Pancreas (tissue), 10 donors: ENCODE measurements at regions not wholly inside any gene's neighbourhood (a gene's known extent, or its start where the extent isn't known, plus 50 kb on each side); places are given as distances from the start of the nearest gene placed in this dataset.

Experiments used
- ATAC-seq, 4 donors: fragments of 200-7000 bp; cut with Tn5 transposase; one replicate each; pipeline versions ENCODE4 v1.8.0 to v1.9.1; 2020; ENCODE audit warnings: mild to moderate bottlenecking in 4 of 4, moderate library complexity in 4 of 4
- DNase-seq, 6 donors: peaks; one replicate each; pipeline ENCODE4 v3.0.0-alpha.2; 2020
- FAIRE-seq: peaks from 2 replicates; lab custom pipeline; 2012; peaks lifted over from hg19 to GRCh38; lab: Jason Lieb, UNC
- H3K27ac ChIP-seq, 4 donors: fragments of 200-600 bp; sonication (generic); 1 replicate in 3 of 4; 2 replicates in 1 of 4; pipeline versions ENCODE4 v1.5.0 to v1.8.0; 2020
- H3K27me3 ChIP-seq, 4 donors: fragments of 200-600 bp; one replicate each; pipeline ENCODE4 v1.8.0; 2021
- H3K36me3 ChIP-seq, 3 donors: fragments of 200-600 bp; sonication (generic) in 1 of 3; one replicate each; pipeline versions ENCODE4 v1.5.0 to v1.8.0; 2020 to 2021
- H3K4me1 ChIP-seq, 3 donors: fragments of 200-600 bp; one replicate each; pipeline ENCODE4 v1.8.0; 2021
- H3K4me3 ChIP-seq, 4 donors: fragments of 200-600 bp; sonication (generic) in 2 of 4; one replicate each; pipeline versions ENCODE4 v1.5.0 to v1.8.0; 2020 to 2021
- H3K9me3 ChIP-seq, 4 donors: fragments of 200-600 bp; one replicate each; pipeline ENCODE4 v1.8.0; 2021
- CTCF ChIP-seq, 4 donors: fragments of 200-600 bp; sonication (generic) in 3 of 4; IDR thresholded peaks; one replicate each; pipeline versions ENCODE4 v1.5.0 to v1.8.0; 2021; ENCODE audit warnings: antibody characterized with exemption in 4 of 4
- WGBS, 2 donors: extraction: QIAGEN DNeasy Blood & Tissue Kit; methylation state at CpG; one replicate each; pipeline ENCODE4 v1.1.7; 2013; 5-methylcytosine and 5-hydroxymethylcytosine counted together
- intact Hi-C, 3 donors: fragments of 100-400 bp; cut with DNase I; formaldehyde crosslinking; loops; one replicate each; pipeline versions ENCODE4 v1.11.1 to v1.14.2; 2022
- donor health status: healthy with polysubstance abuse.
- donor health status: DM: no; HTN: no; CAD: no; lungs with moderate emphysema.
- donor health status: DM: no; HTN: no; CAD: no.
- donor health status: control.
- donor health status: control.
- donor health status: Bipolar disorder and iron deficiency.
- donor health status: DM: yes; HTN: yes; CAD: no.
- donor health status: DM: no; HTN: no; CAD: no.
- donor health status: DM: no; HTN: no; CAD: no.
- donor health status: DM: yes; HTN: yes; CAD: no.

- no peaks in the 10 kb centered on the region for H3K27me3 ChIP-seq
- FAIRE-seq (no peak), DNase-seq (no peak), ATAC-seq (no peak)
- H3K4me3 ChIP-seq, result no peak overlapping the region
- 87 to 92% methylated on average over 8 of the region's 8 CpGs for whole genome bisulfite sequencing, 2 donors
- TF ChIP-seq CTCF (IDR thresholded peaks at IDR 0.05), result no peak
- H3K27ac ChIP-seq, result no peak overlapping the region
- no peaks in the 10 kb centered on the region for H3K9me3 ChIP-seq
- H3K4me1 ChIP-seq, result no peaks in the 10 kb centered on the region
- intact Hi-C loops, result no loop called here
- H3K36me3 ChIP-seq, result no peaks in the 10 kb centered on the region
Measured at GRCh38 chr2:146433116-146433875, 1411.5 kb upstream of the ACVR2A start.

GRCh38 chr2:146429366-146429765, 1415.5 kb upstream of the ACVR2A start:
- Histone ChIP-seq H3K4me1 (no peaks in the 10 kb centered on the region), H3K9me3 (no peaks in the 10 kb centered on the region), H3K36me3 (no peaks in the 10 kb centered on the region), H3K27me3 (no peaks in the 10 kb centered on the region), H3K27ac (no peak overlapping the region), H3K4me3 (no peak overlapping the region)
- no peak for ATAC-seq
- DNase-seq, result no peak
- FAIRE-seq, result no peak
- intact Hi-C loops, result no loop called here
- TF ChIP-seq CTCF (IDR thresholded peaks at IDR 0.05), result no peak

GRCh38 chr2:146417942-146418341, 1426.9 kb upstream of the ACVR2A start:
- Histone ChIP-seq H3K36me3 (no peaks in the 10 kb centered on the region), H3K4me3 (no peak overlapping the region), H3K27ac (no peak overlapping the region), H3K9me3 (no peaks in the 10 kb centered on the region), H3K4me1 (no peaks in the 10 kb centered on the region), H3K27me3 (no peaks in the 10 kb centered on the region)
- intact Hi-C loops, result no loop called here
- TF ChIP-seq CTCF (IDR thresholded peaks at IDR 0.05), result no peak
- 78 to 80% methylated on average over 2 of the region's 2 CpGs for WGBS, 2 donors
- DNase-seq (no peak), ATAC-seq (no peak), FAIRE-seq (no peak)

GRCh38 chr2:146415291-146415690, 1429.5 kb upstream of the ACVR2A start:
- no peak for ATAC-seq

More at GRCh38 chr2:146415291-146415690, 1429.5 kb upstream of the ACVR2A start:
- TF ChIP-seq CTCF (IDR thresholded peaks at IDR 0.05), result no peak
- Histone ChIP-seq H3K9me3 (no peaks in the 10 kb centered on the region), H3K27me3 (no peaks in the 10 kb centered on the region), H3K4me1 (no peaks in the 10 kb centered on the region), H3K36me3 (no peaks in the 10 kb centered on the region), H3K4me3 (no peak overlapping the region), H3K27ac (no peak overlapping the region)
- DNase-seq (no peak), FAIRE-seq (no peak)
- 77 to 84% methylated on average over 2 of the region's 2 CpGs for WGBS, 2 donors
- intact Hi-C loops, result no loop called here
